Hematopoietic multipotent progenitor cell treated with erythropoietin and hydrocortisone succinate and interleukin-3 and kit ligand, for 6 days (in vitro differentiated cells): ENCODE measurements at regions not wholly inside any gene's neighbourhood (a gene's known extent, or its start where the extent isn't known, plus 50 kb on each side); places are given as distances from the start of the nearest gene placed in this dataset.
"Not testable (repeated sequence)": the region's sequence is repeated elsewhere in the genome, so short reads cannot be mapped to it uniquely, and the experiment has no call there.

Experiments used
- DNase-seq: peaks from one replicate; pipeline ENCODE4 v3.0.0-alpha.2; 2015

- DNase-seq, result no peak
Observed at GRCh38 chr2:64743739-64744330, 90.1 kb upstream of the SERTAD2 start.

- no peak for DNase-seq
Observed at GRCh38 chr2:64745562-64745961, 91.8 kb upstream of the SERTAD2 start.

GRCh38 chr2:64747690-64748091, 94.0 kb upstream of the SERTAD2 start:
- DNase-seq, result not testable (repeated sequence)

GRCh38 chr2:64748147-64748546, 94.4 kb upstream of the SERTAD2 start:
- DNase-seq, result no peak

- DNase-seq, result no peak
Observed at GRCh38 chr2:64748561-64748960, 94.8 kb upstream of the SERTAD2 start.

GRCh38 chr2:64749446-64749845, 95.7 kb upstream of the SERTAD2 start:
- no peak for DNase-seq

- DNase-seq, result peak; percentile 66
Observed at GRCh38 chr2:64750001-64750816, 96.5 kb upstream of the SERTAD2 start.

GRCh38 chr2:64750817-64751285, 97.1 kb upstream of the SERTAD2 start:
- DNase-seq, result peak; percentile 99

GRCh38 chr2:64751286-64752260, 97.9 kb upstream of the SERTAD2 start:
- DNase-seq, result peak; percentile 65

GRCh38 chr2:64753399-64753798, 99.7 kb upstream of the SERTAD2 start:
- DNase-seq, result peak; percentile 32

GRCh38 chr2:64754570-64754969, 100.9 kb upstream of the SERTAD2 start:
- DNase-seq, result peak; percentile 35

- no peak for DNase-seq
Observed at GRCh38 chr2:64757126-64757525, 103.4 kb upstream of the SERTAD2 start.

GRCh38 chr2:64760128-64760527, 106.4 kb upstream of the SERTAD2 start:
- no peak for DNase-seq

- no peak for DNase-seq
Observed at GRCh38 chr2:64762301-64762997, 108.7 kb upstream of the SERTAD2 start.

- DNase-seq, result peak; percentile 42
Observed at GRCh38 chr2:64763126-64763525, 109.4 kb upstream of the SERTAD2 start.

- DNase-seq, result no peak
Observed at GRCh38 chr2:64765160-64765805, 111.6 kb upstream of the SERTAD2 start.

- DNase-seq, result peak; percentile 70
Observed at GRCh38 chr2:64766841-64767669, 113.3 kb upstream of the SERTAD2 start.

- peak; percentile 89 for DNase-seq
Observed at GRCh38 chr2:64767670-64768468, 114.2 kb upstream of the SERTAD2 start.

GRCh38 chr2:64768491-64769005, 114.8 kb upstream of the SERTAD2 start:
- no peak for DNase-seq
